NCI-H187 (cell line): ENCODE measurements at regions not wholly inside any gene's neighbourhood (a gene's known extent, or its start where the extent isn't known, plus 50 kb on each side); places are given as distances from the start of the nearest gene placed in this dataset.

Experiments used
- DNase-seq, 2 experiments: peaks; one replicate each; lab custom pipeline; 2025; lab: John Stamatoyannopoulos, UW

GRCh38 chr2:51111532-51111931, 79.6 kb upstream of the NRXN1 start:
- DNase-seq: no peak

GRCh38 chr2:51108794-51109193, 76.9 kb upstream of the NRXN1 start:
- no peak for DNase-seq

- DNase-seq: no peak
These were observed 75.9 kb upstream of the NRXN1 start for GRCh38 chr2:51107841-51108240.

- no peak for DNase-seq
These were observed 73.9 kb upstream of the NRXN1 start for GRCh38 chr2:51105811-51106210.

- no peak for DNase-seq
These were observed 71.3 kb upstream of the NRXN1 start for GRCh38 chr2:51103205-51103604.

GRCh38 chr2:51093016-51093415, 61.1 kb upstream of the NRXN1 start:
- DNase-seq: no peak

GRCh38 chr2:51085420-51086068, 53.6 kb upstream of the NRXN1 start:
- DNase-seq: no peak

GRCh38 chr2:51084750-51085149, 52.8 kb upstream of the NRXN1 start:
- DNase-seq: no peak
